Transverse colon (tissue), 4 donors: ENCODE measurements at regions not wholly inside any gene's neighbourhood (a gene's known extent, or its start where the extent isn't known, plus 50 kb on each side); places are given as distances from the start of the nearest gene placed in this dataset.

Source experiments
- DNase-seq: peaks from one replicate; pipeline ENCODE4 v3.0.0-alpha.2; 2019
- H3K27ac ChIP-seq, 4 donors: fragments of 200-600 bp; sonication (generic); 2 replicates each; pipeline ENCODE4 v1.5.1; 2016 to 2018; ENCODE audit warnings: inconsistent platforms in 4 of 4
- H3K27me3 ChIP-seq: fragments of 200-600 bp; sonication (generic); 2 replicates; pipeline ENCODE4 v1.5.1; 2017; ENCODE audit warnings: inconsistent platforms
- H3K36me3 ChIP-seq, 4 donors: fragments of 200-600 bp; sonication (generic); 2 replicates each; pipeline ENCODE4 v1.5.1; 2017 to 2019; ENCODE audit warnings: inconsistent platforms in 4 of 4
- H3K4me1 ChIP-seq, 4 donors: fragments of 200-600 bp; sonication (generic); 2 replicates each; pipeline ENCODE4 v1.5.1; 2017 to 2020; ENCODE audit warnings: inconsistent platforms in 4 of 4
- H3K4me3 ChIP-seq, 4 donors: fragments of 200-600 bp; sonication (generic); 1 replicate in 1 of 4; 2 replicates in 3 of 4; pipeline versions ENCODE4 v1.5.1 to v1.6.1; 2017 to 2019; ENCODE audit warnings: inconsistent platforms in 4 of 4
- H3K9me3 ChIP-seq, 2 donors: fragments of 200-600 bp; sonication (generic); 2 replicates each; pipeline ENCODE4 v1.5.1; 2017 to 2019; ENCODE audit warnings: inconsistent platforms in 2 of 2
- CTCF ChIP-seq, 5 experiments: fragments of 200-600 bp in 3 of 5; fragments of 450-650 bp in 2 of 5; sonication (generic) in 3 of 5; IDR thresholded peaks; 1 replicate in 2 of 5; 2 replicates in 3 of 5; pipeline ENCODE4 v1.5.1; 2016 to 2017; ENCODE audit warnings: antibody characterized with exemption in 5 of 5, inconsistent platforms in 3 of 5, mild to moderate bottlenecking in 2 of 5, moderate library complexity in 1 of 5
- EP300 ChIP-seq: sonication (generic); formaldehyde crosslinking; IDR thresholded peaks from one replicate; pipeline ENCODE4 v1.6.1; 2017; ENCODE audit warnings: antibody characterized with exemption, low read depth
- POLR2A ChIP-seq: fragments of 450-650 bp; IDR thresholded peaks from one replicate; pipeline ENCODE4 v1.6.1; 2016; ENCODE audit warnings: antibody characterized with exemption, mild to moderate bottlenecking, moderate library complexity
- POLR2AphosphoS5 ChIP-seq, 3 donors: sonication (generic); formaldehyde crosslinking; IDR thresholded peaks; one replicate each; pipeline ENCODE4 v1.6.1; 2016; ENCODE audit warnings: antibody characterized with exemption in 3 of 3
- WGBS, 2 donors: methylation state at CpG; one replicate each; pipeline ENCODE4 v1.1.5; 2018; ENCODE audit warnings: low coverage in 1 of 2; 5-methylcytosine and 5-hydroxymethylcytosine counted together
- in situ Hi-C, 4 donors: fragments of 200-750 bp; cut with MboI; loops; one replicate each; pipeline versions ENCODE4 v1.15.0 to v1.15.1; 2017; ENCODE audit warnings: low sequenced_read_pairs in 3 of 4, low pct_ligation_motif_present in 1 of 4, low pct_unique_long_range_greater_than_20kb in 1 of 4
- intact Hi-C: fragments of 100-400 bp; cut with DNase I; formaldehyde crosslinking; loops from one replicate; pipeline ENCODE4 v1.15.1; 2023; ENCODE audit warnings: low total_unique reads

GRCh38 chr10:128996092-128996491 lies 470.9 kb upstream of the MGMT start:
- 82% methylated on average over 8 of the region's 8 CpGs; no CpG with 5 or more reads in 1 of the 2 donors for WGBS, 2 donors
- no peak overlapping the region for H3K27ac ChIP-seq
- no peaks in the 10 kb centered on the region for H3K4me1 ChIP-seq
- no peak overlapping the region for H3K4me3 ChIP-seq
- no peaks in the 10 kb centered on the region for H3K27me3 ChIP-seq
- no peaks in the 10 kb centered on the region for H3K36me3 ChIP-seq
- TF ChIP-seq CTCF (IDR thresholded peaks at IDR 0.05) (no peak), EP300 (no peak), POLR2A (no peak), POLR2AphosphoS5 (IDR thresholded peaks at IDR 0.05) (no peak)
- H3K9me3 ChIP-seq = no peaks in the 10 kb centered on the region
- in situ Hi-C loops = no loop called here
- DNase-seq = no peak
- intact Hi-C loops = no loop called here

- in situ Hi-C loops (no loop called here), intact Hi-C loops (no loop called here)
- H3K4me3 ChIP-seq = no peak overlapping the region
- no peak for DNase-seq
- H3K9me3 ChIP-seq = no peaks in the 10 kb centered on the region
- WGBS, 2 donors = 74 to 79% methylated on average over 10 of the region's 10 CpGs
- no peaks in the 10 kb centered on the region for H3K36me3 ChIP-seq
- no peaks in the 10 kb centered on the region for H3K4me1 ChIP-seq
- H3K27ac ChIP-seq = no peak overlapping the region
- no peaks in the 10 kb centered on the region for H3K27me3 ChIP-seq
- TF ChIP-seq POLR2A = no peak
Measured at GRCh38 chr10:128998101-128998805, 468.8 kb upstream of the MGMT start.

- no peaks in the 10 kb centered on the region for H3K27me3 ChIP-seq
- in situ Hi-C loops = no loop called here
- intact Hi-C loops = no loop called here
- H3K27ac ChIP-seq = no peak overlapping the region
- no peaks in the 10 kb centered on the region for H3K9me3 ChIP-seq
- H3K4me3 ChIP-seq = no peak overlapping the region
- DNase-seq = no peak
- no peaks in the 10 kb centered on the region for H3K4me1 ChIP-seq
- TF ChIP-seq CTCF (IDR thresholded peaks at IDR 0.05) (no peak), POLR2AphosphoS5 (IDR thresholded peaks at IDR 0.05) (no peak), EP300 (no peak), POLR2A (no peak)
- 56 to 81% methylated on average over 4 to 9 of the region's 9 CpGs for WGBS, 2 donors
- H3K36me3 ChIP-seq = no peaks in the 10 kb centered on the region
Measured at GRCh38 chr10:129004398-129004797, 462.6 kb upstream of the MGMT start.

- intact Hi-C loops (no loop called here), in situ Hi-C loops (no loop called here)
- TF ChIP-seq POLR2AphosphoS5 (IDR thresholded peaks at IDR 0.05) = no peak
- TF ChIP-seq POLR2A = no peak
- TF ChIP-seq EP300 = no peak
- TF ChIP-seq CTCF (IDR thresholded peaks at IDR 0.05) = no peak
- H3K27ac ChIP-seq = no peak overlapping the region
- no peak for DNase-seq
- no peaks in the 10 kb centered on the region for H3K36me3 ChIP-seq
- no peaks in the 10 kb centered on the region for H3K4me1 ChIP-seq
- H3K4me3 ChIP-seq = no peak overlapping the region
- no peaks in the 10 kb centered on the region for H3K27me3 ChIP-seq
- 74 to 87% methylated on average over 4 to 8 of the region's 8 CpGs for WGBS, 2 donors
- H3K9me3 ChIP-seq = no peaks in the 10 kb centered on the region
Measured at GRCh38 chr10:129005080-129005479, 462.0 kb upstream of the MGMT start.

GRCh38 chr10:129005804-129006203 lies 461.2 kb upstream of the MGMT start:
- in situ Hi-C loops = no loop called here
- 57 to 75% methylated on average over 3 of the region's 3 CpGs for WGBS, 2 donors

More at GRCh38 chr10:129005804-129006203, 461.2 kb upstream of the MGMT start:
- H3K36me3 ChIP-seq = no peaks in the 10 kb centered on the region
- DNase-seq = no peak
- H3K4me1 ChIP-seq = no peaks in the 10 kb centered on the region
- no peak overlapping the region for H3K27ac ChIP-seq
- H3K9me3 ChIP-seq = no peaks in the 10 kb centered on the region
- H3K27me3 ChIP-seq = no peaks in the 10 kb centered on the region
- no peak for TF ChIP-seq POLR2AphosphoS5 (IDR thresholded peaks at IDR 0.05)
- TF ChIP-seq POLR2A = no peak
- no peak for TF ChIP-seq CTCF (IDR thresholded peaks at IDR 0.05)
- TF ChIP-seq EP300 = no peak
- intact Hi-C loops = no loop called here
- no peak overlapping the region for H3K4me3 ChIP-seq
